ENCODE measurements at regions not wholly inside any gene's neighbourhood (a gene's known extent, or its start where the extent isn't known, plus 50 kb on each side); places are given as distances from the start of the nearest gene placed in this dataset.
"Not testable (repeated sequence)": the region's sequence is repeated elsewhere in the genome, so short reads cannot be mapped to it uniquely, and the experiment has no call there.

DNA sequence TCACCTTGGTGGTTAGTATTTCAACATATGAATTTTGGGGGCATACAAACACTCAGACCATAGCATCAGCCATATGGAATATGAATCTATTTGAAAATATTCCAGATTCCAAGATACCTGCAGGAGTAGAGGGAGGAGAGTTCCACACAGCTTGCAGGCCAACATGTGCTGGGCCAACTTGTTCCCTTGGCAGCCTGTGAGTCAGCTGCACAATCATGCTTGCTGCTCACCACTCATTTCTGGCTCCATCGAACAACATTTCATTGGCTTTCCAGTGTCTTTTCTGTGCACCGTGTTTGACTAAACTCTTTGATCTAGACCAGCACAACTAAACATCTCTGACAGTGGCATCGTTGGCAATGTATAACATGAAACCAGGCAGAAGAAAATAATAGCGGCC lies 282.5 kb upstream of the RASGEF1B start:
- no peak for DNase-seq

DNA sequence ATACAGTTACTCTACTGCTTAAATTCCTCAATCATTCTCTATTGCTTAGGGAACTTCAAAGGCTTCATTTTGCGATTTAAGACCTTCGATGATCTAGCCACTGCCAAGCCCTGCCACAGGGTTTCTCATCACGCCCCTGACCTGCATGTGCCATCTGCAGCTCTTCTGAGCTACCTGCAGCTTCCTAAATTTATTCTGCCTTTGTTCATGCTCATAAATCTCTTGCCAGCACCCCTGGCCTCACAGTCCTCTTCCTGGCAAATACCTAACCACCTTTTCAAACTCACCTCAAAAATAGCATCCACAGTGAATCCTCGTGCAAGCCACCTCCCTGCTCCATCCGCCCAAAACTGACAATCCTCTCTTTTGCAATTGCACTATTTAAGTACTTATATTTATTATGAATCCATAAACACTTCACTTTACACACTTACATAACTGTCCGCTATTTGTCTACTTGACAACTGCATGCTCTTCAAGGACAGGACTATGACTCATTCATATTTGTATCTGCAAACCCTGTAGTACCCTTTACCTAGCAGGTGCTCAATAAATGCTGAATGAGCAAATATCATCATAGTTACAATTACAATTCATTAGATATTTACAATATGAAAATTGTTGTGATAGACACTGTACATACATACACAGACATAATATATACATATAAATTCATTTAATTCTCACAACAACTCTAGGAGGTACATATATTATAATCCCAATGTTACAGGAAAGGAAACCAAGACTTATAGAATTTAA lies 280.0 kb upstream of the RASGEF1B start:
- no peak for DNase-seq

DNA sequence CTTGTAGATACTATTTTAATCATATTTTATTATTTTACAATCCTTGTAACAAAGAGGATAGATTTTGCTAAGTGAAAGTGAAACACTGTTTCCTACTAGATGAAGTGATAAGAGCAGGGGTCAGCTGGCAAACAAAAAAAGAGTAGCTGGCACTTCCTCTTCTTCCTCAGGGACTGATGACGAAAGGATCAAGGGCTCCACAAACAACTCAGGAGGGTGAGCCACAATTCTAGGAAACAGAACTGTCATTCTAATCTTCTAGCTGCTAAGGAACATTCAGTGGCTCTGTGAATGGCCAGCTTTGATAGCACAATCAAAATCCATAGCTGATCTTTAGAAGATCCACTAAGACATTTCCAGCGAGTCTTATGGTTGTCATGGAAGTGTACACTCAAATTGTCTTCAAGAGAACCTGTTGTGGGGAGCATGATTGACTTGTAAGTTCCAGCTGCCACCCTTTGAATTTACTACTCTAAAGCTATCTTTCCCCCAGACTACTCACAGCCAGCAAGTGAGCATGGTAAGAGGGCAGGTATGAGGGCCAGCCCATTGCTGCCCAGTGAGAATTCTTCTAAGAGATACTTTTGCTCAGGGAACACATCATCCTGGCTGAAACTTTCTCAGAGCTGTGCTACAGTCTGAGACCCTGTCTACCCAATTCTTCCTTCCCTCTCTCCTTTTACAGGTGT lies 275.7 kb upstream of the RASGEF1B start:
- no peak for DNase-seq

DNA sequence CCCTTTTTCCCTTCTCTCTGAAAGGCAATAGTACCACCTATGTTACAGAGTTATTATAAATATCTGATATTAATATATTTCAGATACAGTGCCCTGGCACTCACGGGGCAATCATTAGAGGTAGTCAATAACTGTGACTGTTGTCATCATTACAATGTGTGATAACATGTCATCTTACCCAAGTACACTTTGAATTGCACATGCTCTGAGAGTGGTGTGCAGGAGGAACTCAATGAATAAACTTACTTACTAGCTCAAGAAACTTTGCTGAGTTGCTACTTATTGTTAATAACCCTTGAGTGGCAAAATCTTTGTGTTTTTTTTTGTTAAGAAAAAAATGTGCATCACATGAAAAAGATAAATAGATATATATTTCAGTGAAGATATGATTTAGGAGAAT lies 275.1 kb upstream of the RASGEF1B start:
- no peak for DNase-seq

DNA sequence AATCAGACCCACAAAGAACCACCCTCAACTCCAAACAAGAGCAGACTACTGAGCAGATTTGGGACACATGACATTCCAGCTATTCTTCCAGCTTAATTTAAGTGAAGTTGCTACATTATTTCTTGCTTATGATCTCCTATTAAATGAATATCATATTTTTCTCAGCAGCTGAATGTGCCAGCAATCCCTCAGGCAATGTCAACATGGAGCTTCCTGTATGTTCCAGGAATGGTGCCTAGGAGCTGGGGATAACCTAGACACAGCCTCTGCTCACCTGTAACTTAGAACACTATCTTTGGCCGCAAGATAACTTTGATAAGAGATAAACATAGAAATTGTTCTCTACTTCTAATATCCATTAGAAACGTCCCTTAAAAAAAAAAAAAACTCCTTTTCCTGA lies 274.4 kb upstream of the RASGEF1B start:
- no peak for DNase-seq

DNA sequence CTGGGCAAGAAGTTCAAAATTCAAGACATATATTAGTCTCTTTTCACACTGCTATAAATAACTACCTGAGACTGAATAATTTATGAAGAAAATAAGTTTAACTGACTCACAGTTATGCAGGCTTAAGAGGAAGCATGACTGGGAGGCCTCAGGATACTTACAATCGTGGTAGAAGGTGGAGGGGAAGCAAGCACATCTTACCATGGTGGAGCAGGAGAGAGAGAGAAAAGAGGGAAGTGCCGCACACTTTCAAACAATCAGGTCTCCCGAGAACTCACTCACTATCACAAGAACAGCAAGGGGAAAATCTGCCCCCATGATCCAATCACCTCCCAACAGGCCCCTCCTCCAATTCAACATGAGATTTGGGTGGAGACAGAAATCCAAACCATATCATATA lies 273.3 kb upstream of the RASGEF1B start:
- no peak for DNase-seq

DNA sequence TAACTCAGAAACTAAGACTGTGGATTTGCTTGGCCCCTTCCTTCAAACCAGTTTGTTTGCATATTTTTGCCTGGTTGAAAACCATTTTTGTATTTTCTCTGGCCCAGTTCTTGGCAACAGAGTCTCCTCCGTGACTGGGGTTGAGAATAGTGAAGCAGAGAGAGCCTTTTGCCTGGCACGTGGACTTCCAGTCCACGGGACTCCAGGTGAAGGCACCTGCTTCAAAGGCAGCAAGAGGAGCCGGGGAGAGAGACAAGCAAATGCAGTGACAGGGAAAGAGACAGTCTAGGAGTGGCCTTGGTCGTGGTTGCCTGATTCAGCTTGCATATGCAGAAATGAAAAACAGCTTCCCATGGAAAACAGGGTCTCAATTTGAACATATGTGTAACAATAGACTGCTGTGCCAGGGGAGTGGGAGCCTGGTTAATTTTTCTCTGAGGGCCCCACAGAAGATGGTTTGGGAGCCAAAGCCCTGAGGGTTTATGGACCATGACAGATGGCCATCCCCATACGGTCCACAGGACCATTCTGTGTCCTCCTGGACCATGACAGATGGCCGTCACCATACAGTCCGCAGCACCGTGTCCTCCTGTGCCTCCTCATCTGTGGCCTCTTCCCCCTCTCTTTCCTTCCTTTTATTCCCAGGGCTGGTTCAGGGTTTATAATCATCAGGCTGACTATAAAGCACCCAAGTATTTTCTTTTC lies 272.2 kb upstream of the RASGEF1B start:
- no peak for DNase-seq

DNA sequence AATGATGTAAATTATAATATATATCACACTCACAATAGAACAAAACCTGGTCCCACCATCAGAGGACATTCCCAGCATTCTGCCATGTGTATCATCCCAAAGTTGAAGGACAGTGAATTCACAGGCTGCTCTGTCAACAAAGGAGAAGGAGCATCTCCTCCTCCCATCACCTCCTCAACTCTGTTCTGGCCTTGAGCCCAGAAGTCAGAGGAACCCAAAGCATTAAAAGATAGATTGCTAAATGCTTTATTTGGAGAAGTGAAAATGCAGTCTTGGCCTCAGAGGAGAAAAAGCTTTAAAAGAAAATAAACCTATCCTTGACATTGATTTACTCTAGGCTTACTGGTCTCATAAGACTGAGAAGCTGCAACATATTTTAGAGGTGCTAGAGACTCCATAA lies 268.8 kb upstream of the RASGEF1B start:
- no peak for DNase-seq

DNA sequence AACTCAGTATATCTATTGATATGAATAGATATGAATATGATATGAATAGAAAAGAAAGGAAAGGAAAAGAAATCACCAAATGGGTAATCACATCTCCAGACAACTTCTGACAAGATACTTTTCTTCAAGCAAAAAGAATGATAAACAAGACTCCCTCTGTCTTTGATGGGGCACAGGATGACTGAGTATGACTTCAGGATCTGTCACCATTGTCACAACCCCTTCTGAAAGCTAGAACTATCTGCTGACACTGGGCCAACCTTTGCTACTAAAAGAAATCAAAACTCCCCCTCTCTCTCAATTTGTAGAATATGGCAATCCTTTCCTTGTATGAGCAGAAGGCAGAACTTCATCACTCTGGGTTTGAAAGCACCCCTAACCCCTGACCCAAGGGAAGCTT lies 267.2 kb upstream of the RASGEF1B start:
- DNase-seq = no peak

DNA sequence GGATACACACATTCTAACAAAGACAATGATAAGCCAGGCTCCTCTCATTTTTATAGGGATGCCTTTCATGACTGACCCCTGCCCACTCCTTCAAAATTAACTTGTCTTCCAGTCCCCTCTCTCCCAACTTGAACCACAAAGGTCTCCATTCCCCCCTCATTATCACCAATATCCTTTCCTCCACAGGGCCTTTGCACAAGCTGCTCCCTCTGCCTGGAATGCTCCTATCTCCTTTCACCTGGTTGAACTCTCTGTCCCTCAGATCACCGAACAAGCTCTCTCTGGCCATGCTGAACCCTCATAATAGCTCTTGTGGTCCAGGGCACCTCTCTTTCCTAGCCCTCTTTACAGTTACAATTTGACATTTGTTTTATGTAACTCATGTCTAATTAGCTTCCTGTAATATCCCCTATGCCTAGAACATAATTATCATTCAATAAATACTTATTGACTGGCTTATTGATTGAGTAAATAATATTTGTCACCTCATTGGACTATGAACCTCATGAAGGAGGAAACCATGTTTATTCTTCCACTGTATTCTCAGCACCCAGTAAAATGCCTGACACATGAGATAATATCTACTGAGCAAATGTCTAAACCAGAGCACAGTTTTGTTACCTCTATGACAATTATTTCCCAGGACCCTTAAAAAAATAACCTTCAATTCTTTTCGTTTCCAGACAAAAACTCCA lies 266.3 kb upstream of the RASGEF1B start:
- no peak for DNase-seq

DNA sequence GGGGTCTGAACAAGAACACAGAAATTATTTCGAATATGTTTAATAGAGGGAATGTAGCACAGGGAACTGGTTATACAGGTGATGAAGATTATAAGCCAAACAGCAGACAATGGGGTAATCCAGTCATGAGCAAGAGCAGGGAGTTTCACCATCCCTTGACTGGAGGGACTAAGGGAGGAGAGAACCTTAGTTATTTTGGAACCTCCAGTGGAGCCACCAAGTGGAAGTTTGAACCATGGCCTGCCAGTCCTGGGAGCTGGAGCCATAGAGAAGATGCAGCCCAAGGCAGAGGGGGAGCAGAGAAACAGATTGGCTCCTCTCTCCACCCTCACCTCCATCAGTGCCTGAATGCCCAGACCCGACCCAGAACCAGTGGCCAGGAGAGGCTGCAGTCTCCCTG lies 264.6 kb upstream of the RASGEF1B start:
- no peak for DNase-seq

DNA sequence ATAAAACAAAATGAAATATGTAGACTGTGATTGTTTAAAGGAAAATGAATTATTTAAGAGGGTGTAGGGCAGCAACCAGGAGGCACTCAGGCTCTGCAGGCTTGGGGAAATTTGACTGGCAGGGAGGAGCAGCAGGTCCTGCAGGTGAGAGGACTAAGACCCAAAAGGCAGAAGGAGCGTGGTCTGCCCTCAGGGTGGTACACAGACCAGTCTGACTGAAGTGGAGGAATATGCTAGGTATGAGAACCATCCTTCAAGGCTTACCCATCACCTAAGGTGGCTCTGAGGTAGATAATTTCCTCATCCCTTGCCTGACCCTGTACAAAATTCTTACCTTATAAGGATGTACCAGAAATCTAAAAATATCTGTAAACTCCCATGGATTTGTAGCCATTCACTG lies 261.3 kb upstream of the RASGEF1B start:
- DNase-seq = no peak

DNA sequence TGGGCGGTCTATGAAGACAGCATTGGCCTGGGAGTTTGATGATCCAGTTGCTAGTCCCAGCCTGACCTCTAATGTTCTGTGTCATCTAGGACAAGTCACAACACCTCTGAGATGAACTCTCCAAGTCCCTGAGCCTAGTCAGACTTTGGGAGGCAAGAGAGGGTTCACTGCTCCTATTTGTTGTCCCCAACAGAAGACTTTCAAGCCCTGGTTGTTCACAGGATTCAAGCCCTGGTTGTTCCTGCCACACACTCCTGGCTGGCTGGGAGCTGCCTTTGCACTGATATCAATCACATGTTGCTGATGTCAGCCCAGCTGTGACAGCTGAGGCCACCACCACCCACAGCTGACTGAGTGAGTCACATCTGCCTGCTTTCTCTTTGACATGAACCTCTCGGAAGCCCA lies 253.2 kb upstream of the RASGEF1B start:
- DNase-seq = no peak

DNA sequence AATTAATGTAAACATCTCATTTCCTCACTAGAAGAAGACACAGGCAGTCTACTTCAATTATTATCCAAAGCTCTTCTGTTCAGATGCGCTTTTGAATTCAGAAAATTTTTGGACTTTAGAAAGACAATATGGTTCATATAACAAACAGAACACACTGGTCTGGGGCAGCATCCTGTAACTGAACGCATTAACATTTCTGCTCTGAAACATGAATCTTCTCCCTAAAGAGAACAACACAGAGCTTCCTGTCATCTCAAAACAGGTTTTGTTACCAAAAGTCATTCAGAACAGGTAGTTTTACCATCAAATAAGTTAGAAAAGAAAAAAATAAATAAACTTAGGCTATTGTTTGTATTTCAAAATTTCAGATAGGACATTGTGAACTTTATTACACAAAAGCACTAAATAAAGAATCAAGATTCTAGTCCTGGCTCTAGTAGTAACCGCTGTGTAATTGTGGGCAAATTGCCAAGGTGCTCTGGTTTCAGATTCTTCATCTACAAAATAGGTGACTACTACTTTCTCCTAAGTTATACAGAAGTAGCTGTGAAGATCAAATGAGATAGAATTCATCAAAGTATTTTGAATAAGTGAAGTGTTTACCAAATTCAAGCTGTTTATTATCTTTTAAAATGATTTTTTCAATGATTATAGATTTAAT lies 252.3 kb upstream of the RASGEF1B start:
- no peak for DNase-seq

DNA sequence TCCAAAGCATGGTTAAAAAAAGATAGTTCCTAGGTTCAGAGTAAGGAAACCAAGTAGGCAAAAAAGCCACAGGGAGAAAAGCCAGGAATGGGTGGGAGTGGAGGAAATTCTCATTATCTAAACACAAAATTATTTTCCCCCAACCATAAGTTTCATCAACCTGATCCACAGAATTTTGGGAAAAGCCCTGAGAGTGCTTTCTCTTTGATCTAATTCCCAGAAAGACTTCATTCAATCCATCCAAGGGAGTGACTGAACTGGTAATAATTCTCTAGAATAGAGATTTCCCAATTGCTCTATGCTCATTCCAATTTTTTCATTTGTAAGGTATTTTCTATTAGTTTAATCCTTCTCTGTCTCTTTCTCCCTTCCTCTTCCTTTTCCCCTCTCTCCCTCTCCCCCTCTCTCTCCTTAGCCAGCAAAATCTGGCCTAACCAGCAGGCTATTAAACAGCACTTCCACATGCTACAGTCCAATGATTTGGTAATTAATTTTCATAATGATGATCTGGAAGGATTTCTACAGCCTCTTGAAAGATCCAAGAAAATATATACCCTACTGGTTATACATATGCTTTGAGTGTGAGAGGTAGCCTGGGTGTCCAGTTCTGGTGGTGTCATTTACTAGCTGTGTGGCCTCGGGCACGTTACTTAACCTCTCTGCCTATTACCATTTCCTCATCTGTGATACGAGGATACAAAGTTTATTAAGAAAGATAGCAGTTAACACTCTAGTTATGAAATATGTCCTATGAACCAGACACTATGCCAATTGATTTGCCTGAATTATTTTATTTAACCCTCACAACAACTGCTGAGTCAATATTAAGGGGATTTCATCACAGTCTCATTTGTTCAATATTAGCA lies 251.5 kb upstream of the RASGEF1B start:
- no peak for DNase-seq

DNA sequence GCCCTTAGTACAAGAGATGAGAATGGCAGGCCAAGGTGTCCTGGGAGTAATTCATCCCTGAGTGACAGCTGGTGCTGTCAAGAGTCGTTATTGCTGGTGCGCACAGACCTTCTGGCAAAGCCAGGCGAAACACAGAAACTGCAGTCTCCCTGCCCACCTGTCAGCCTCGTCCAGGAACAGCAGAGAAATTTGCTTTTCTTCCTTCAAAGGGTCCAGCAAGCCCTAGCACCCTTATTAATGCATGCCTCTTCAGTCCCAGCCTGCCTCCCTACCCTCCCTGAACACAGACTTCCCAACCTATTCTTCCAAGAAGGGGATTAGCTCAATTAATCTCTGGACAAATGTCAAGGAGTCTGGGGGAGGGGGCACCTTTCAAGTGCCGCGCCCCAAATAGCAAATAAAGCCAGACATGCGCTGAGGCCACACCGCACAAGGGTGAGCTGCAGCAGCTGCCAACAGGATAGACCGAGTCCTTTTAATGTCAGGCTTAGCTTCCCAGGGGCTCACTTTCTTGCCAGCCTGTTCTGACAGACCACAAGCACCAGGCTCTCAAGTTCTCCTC lies 250.7 kb upstream of the RASGEF1B start:
- DNase-seq = no peak

DNA sequence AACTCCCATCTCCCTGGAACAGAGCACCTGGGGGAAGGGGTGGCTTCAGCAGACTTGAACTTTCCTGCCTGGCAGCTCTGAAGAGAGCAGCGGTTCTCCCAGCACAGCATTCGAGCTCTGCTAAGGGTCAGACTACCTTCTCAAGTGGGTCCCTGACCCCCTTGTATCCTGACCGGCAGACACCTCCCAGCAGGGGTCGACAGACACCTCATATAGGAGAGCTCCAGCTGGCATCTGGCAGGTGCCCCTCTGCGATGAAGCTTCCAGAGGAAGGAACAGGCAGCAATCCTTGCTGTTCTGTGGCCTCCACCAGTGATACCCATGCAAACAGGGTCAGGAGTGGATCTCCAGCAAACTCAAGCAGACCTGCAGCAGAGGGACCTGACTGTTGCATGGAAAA lies 244.1 kb upstream of the RASGEF1B start:
- no peak for DNase-seq

DNA sequence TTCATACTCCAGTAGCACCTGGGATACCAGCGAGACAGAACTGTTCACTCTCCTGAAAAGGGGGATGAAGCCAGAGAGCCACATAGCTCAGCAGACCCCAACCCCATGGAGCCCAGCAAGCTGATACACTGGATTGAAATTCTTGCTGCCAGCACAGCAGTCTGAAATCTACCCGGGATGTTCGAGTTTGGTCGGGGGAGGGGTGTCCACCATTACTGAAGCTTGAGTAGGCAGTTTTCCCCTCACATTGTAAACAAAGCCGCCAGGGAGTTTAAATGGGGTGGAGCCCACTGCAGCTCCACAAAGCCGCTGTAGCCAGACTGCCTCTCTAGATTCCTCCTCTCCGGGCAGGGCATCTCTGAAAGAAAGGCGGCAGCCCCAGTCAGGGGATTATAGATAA lies 243.7 kb upstream of the RASGEF1B start:
- not testable (repeated sequence) for DNase-seq

DNA sequence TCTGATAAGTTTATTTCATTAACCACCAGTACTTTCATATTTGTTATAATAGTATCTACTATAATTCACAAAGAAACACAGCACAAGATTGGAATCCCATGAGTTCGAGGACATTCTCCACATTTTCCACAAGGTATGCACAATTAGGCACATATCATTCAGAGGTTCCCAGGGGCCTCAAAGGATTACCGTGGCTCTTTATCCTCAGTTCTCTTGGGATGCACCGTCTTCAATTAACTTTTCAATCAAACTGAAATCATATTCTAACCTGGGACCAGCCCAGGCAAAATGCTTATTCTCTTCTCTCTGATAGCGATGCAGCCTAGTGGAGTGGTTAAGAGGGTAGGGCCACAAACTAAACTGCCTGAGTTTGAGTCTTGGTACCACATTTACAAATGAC lies 242.6 kb upstream of the RASGEF1B start:
- no peak for DNase-seq

DNA sequence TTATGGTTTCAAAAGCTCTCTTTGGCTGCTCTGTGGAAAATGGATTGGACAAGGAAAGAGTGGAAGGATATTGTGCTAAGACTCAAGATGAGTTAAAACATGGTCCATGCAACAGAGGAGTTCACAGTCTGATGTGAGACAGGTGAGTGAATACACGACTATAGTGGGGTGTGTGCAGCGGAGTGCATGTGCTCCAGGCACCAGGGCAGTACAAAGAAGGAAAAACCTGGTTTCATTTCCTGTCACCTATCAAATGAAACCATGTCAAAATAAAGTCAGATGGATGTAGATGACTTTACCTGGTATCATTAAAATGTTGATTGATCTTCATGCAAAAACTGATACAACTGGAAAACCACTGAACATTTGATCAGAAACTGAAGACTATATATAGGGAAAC lies 241.0 kb upstream of the RASGEF1B start:
- DNase-seq = no peak

DNA sequence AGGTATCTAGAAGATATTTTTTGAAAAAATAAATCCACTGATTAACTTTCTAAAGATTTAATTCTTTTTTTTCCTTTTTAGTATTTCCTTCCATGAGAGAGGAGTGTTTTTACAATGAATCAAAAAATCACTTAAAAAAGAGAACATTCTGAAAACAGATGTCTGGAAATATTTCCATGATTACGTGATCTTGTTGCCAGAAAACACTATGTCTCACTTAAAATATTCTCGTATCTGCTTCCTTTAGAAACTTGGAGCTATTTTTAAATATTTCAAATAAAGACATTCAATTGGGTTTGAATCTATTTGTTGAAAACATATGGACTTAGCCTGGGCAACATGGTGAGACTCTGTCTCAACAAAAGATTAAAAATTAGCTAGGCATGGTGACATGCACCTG lies 232.8 kb upstream of the RASGEF1B start:
- DNase-seq = no peak

DNA sequence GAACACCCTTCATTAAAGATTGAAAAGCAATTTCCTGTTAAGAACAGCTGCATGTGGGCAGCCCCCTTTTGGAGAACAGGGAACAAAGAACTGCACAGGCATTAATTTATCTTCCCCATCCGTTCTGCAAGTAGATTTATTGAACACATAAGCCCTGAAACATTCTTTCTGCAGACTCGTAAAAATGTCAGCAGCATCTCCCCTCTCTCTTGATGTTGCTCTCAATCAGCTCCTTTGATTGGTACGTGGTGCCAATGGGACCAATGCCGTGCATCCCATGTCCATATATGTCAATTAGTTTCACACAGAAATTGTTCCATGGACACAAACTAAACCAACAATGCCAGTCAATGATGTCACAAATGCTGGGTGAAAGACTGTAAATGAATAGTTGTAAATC lies 228.5 kb upstream of the RASGEF1B start:
- DNase-seq = no peak

Measured in T1000 (cell line).